ENCODE measurements at regions not wholly inside any gene's neighbourhood (a gene's known extent, or its start where the extent isn't known, plus 50 kb on each side); places are given as distances from the start of the nearest gene placed in this dataset.
"Not testable (repeated sequence)": the region's sequence is repeated elsewhere in the genome, so short reads cannot be mapped to it uniquely, and the experiment has no call there.

- DNase-seq (ENCODE audit: low spot score) = peak; percentile 54
Measured at GRCh38 chr10:91088300-91089140, 131.9 kb upstream of the PCGF5 start.

- peak; percentile 24 for DNase-seq (ENCODE audit: low spot score)
Measured at GRCh38 chr10:91090761-91091529, 129.5 kb upstream of the PCGF5 start.

GRCh38 chr10:91091780-91092179 is 128.7 kb upstream of the PCGF5 start:
- DNase-seq (ENCODE audit: low spot score) = no peak

- no peak for DNase-seq (ENCODE audit: low spot score)
Measured at GRCh38 chr10:91096274-91096673, 124.2 kb upstream of the PCGF5 start.

- no peak for DNase-seq (ENCODE audit: low spot score)
Measured at GRCh38 chr10:91097313-91097712, 123.2 kb upstream of the PCGF5 start.

- DNase-seq (ENCODE audit: low spot score) = not testable (repeated sequence)
Measured at GRCh38 chr10:91098021-91098420, 122.4 kb upstream of the PCGF5 start.

- peak; percentile 11 for DNase-seq (ENCODE audit: low spot score)
Measured at GRCh38 chr10:91103384-91104192, 116.9 kb upstream of the PCGF5 start.

- peak; percentile 26 for DNase-seq (ENCODE audit: low spot score)
Measured at GRCh38 chr10:91104193-91105041, 116.0 kb upstream of the PCGF5 start.

- DNase-seq (ENCODE audit: low spot score) = no peak
Measured at GRCh38 chr10:91105269-91105668, 115.2 kb upstream of the PCGF5 start.

- DNase-seq (ENCODE audit: low spot score) = no peak
Measured at GRCh38 chr10:91108820-91109219, 111.6 kb upstream of the PCGF5 start.

GRCh38 chr10:91111060-91111459 is 109.4 kb upstream of the PCGF5 start:
- DNase-seq (ENCODE audit: low spot score) = no peak

GRCh38 chr10:91115618-91116390 is 104.7 kb upstream of the PCGF5 start:
- DNase-seq (ENCODE audit: low spot score) = no peak

GRCh38 chr10:91117505-91117904 is 103.0 kb upstream of the PCGF5 start:
- no peak for DNase-seq (ENCODE audit: low spot score)

GRCh38 chr10:91120348-91120747 is 100.1 kb upstream of the PCGF5 start:
- DNase-seq (ENCODE audit: low spot score) = no peak

- no peak for DNase-seq (ENCODE audit: low spot score)
Measured at GRCh38 chr10:91123261-91123660, 97.2 kb upstream of the PCGF5 start.

- DNase-seq (ENCODE audit: low spot score) = no peak
Measured at GRCh38 chr10:91124016-91124415, 96.4 kb upstream of the PCGF5 start.

- DNase-seq (ENCODE audit: low spot score) = no peak
Measured at GRCh38 chr10:91126471-91126870, 94.0 kb upstream of the PCGF5 start.

- DNase-seq (ENCODE audit: low spot score) = no peak
Measured at GRCh38 chr10:91127341-91128082, 93.0 kb upstream of the PCGF5 start.

GRCh38 chr10:91135113-91135512 is 85.3 kb upstream of the PCGF5 start:
- DNase-seq (ENCODE audit: low spot score) = no peak

Data from GM03348 (cell line).